Amygdala (tissue), 56 donors: ENCODE measurements at regions not wholly inside any gene's neighbourhood (a gene's known extent, or its start where the extent isn't known, plus 50 kb on each side); places are given as distances from the start of the nearest gene placed in this dataset.

Source experiments
- DNase-seq, 56 donors: peaks; one replicate each; lab custom pipeline; 2025; lab: John Stamatoyannopoulos, UW

DNA sequence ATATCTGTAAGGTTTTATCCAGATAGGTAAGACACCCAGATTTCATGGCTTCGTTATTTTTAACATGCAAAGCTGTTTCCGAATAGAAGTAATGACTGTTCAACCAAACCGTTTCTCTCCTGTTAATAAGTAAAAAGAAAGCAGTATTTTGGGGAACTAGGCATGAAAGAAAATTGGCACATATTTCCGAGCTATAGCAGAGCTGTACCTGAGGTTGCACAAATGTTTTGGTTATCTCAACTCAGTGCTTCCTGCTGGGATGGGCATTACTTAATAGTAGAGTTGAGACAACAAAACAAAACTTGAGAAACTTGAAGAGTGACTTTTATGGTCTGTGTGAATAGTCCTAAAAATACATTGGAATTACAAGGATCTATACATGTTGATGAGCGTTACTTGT, 564.3 kb upstream of the SORCS1 start:
- no peak for DNase-seq

DNA sequence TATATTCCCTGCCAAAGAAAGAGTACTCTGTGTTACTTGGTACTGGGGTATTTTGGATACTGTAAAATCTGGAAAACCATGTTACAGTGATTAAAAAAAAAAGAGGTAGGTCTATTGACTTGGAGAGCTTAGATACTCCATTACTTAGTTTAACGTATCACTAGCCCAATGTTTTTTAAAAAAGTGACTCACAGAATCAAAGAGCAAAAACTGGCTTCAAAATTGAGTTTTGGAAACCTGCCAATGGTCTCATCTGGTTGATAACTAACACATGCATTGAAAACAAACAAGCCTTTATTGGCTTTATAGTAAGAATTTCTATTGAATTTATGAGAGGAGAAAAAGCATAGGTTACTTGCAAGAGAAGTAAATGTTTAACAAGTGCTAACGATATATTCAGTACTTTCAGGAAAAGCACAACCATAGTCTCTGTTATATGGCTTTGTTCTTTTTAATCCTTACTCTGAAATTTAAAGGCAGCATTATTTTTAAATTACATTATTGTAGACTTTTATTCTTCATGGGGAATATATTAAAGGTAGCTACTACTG, 563.3 kb upstream of the SORCS1 start:
- DNase-seq = no peak

- DNase-seq = no peak
Measured at GRCh38 chr10:107718864-107719263, 554.4 kb upstream of the SORCS1 start.

DNA sequence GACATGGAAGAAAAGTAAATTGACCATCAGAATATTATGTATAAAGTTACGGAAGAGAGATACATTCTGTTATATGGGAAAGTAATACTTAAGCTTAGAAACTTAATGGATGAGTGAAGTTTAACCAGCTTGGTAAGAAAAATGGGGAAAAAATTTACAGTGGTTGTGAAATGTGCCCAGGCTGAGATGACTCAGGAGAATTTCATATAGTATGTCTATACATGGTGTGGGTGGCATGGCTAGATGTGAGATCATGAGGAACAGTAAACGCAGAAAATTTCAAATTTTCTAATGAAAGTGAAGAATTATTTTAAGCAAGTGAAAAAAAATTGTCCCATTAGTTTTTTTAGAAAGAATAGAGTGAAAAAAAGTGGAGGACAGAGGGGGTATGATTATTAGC, 552.5 kb upstream of the SORCS1 start:
- DNase-seq = no peak

DNA sequence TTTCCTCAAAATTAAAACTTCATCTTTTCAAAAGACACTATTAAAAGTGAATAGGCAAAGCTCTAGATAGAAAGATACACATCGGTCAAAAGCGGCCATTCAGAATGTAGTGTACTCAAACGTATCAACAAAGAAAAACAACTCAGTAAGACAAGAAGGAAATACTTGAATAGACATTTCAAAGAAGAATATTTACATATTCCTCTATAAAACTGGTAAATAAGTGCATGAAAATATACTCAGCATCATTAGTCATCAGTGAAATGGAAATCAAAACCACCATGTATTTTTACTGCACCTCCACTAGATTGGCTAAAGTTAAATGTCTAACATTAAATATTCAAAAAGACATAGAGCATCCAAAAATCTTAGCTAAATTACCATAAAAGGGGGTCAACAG, 551.1 kb upstream of the SORCS1 start:
- DNase-seq = no peak

GRCh38 chr10:107708981-107709380, 544.5 kb upstream of the SORCS1 start:
- DNase-seq = no peak

GRCh38 chr10:107706096-107706725, 541.7 kb upstream of the SORCS1 start:
- DNase-seq = no peak

DNA sequence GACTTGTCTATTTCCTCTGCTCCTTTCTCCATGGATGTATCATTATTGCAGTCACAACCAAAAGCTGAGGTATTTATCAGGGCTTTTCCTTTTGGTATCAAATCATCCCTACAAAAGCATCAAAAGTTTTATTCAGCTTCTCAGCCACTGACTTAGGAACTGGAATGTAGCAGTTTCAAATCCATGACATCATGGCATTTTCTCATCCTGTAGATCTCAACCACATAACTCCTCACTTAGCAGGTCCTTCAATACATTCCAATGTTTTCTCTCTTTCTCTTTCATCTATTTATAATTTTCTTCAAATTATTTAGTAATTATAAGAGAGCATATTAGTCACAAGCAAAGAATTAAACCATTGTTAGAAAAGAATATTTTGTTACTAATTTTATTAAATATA, 537.4 kb upstream of the SORCS1 start:
- DNase-seq = no peak

GRCh38 chr10:107692072-107692471, 527.6 kb upstream of the SORCS1 start:
- no peak for DNase-seq

- DNase-seq = no peak
Measured at GRCh38 chr10:107689323-107689722, 524.8 kb upstream of the SORCS1 start.

DNA sequence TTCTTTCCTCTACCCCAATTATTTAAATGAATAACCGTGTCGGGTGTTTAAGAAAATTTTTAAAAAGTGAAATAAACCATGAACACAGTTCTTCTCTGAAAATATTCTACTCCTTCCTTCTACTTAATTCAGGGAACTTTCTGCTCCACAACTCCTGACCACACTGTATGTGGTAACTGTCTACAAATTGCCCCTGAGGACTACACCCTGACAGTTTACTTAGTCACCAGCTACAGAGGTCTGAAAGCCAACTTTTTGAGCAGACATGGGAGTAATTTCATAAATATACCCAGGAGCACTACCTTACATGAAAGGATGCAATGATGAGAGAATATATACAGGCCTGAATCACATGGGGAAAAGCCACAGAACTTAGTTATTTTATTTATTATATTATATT, 523.2 kb upstream of the SORCS1 start:
- no peak for DNase-seq

DNA sequence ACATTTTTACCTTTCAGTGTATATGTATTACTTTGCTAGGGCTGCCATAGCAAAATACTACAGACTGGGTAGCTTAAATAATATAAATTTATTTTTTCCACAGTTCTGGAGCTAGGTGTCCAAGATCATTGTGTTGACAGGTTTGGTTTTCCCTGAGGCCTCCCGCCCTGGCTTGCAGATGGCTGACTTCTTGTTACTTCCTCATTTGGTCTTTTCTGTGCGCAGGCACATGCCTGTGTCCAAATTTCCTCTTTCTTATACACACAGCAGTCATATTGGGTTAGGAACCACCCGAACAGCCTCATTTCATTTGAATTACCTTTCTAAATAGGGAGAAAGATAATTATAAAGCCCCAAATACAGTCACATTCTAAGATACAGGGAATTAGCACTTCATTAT, 521.6 kb upstream of the SORCS1 start:
- peak in 10 of 56 donors; percentile 0 to 31 (median 2) for DNase-seq

DNA sequence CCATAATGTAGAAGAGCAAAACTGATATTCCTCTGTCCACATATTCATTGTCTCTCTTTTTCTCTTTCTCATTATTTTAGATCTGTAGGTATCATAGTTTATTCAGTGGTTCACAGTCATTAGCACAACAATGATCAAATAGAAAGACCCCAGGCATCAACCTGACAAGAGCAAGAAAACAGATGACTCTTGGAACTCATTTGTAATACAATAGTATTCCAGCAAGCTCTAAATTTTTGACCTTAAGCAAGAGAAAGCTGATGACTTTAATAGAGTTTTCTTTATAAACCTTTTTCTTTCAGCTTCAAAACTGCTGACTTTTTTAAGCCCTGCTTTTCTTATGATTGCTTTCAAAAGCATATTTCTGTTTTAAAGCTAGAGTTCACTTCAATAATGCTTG, 507.5 kb upstream of the SORCS1 start:
- no peak for DNase-seq

GRCh38 chr10:107666214-107666613, 501.7 kb upstream of the SORCS1 start:
- no peak for DNase-seq

- no peak for DNase-seq
Measured at GRCh38 chr10:107665459-107665858, 501.0 kb upstream of the SORCS1 start.

DNA sequence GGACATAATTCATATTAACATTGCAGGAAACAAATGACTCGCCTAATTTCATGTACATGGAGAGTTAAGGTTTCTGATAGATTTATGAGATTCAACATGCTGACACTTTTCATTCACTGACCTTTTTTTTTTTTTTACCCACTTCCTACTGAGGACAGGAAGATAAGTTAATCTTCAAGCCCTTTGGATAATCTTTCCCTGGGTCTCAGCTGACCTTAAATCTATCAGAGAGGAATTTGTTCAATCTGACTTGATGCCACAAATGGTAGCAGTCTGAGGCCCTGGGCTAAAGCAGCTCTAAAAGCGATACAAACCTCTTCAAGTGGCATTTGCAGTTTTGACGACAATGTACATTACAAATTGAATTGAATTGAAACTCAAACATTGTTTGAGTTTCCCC, 493.3 kb upstream of the SORCS1 start:
- DNase-seq = no peak

GRCh38 chr10:107656932-107657331, 492.4 kb upstream of the SORCS1 start:
- no peak for DNase-seq

- peak in 2 of 56 donors; percentile 1 to 5 for DNase-seq
Measured at GRCh38 chr10:107653832-107654287, 489.4 kb upstream of the SORCS1 start.

DNA sequence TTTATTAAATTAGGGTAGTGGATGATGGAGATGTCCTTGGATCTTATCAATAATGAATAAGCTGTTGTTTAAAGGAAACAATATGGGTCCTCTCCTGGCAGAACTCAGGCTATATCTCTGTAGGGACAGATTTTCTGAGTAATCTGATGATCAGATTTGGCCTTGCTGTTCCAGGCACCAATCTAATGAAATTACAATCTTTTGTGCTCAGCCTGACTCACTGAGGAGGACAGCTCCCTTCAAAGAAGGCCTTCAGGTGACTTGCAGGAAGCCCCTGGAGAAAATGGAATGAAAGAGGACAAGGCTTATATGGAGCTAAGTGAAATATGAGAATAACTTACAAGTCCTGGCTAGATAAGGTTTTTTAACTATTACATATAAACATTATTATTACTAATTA, 486.4 kb upstream of the SORCS1 start:
- no peak for DNase-seq

- DNase-seq = no peak
Measured at GRCh38 chr10:107649249-107649648, 484.7 kb upstream of the SORCS1 start.

DNA sequence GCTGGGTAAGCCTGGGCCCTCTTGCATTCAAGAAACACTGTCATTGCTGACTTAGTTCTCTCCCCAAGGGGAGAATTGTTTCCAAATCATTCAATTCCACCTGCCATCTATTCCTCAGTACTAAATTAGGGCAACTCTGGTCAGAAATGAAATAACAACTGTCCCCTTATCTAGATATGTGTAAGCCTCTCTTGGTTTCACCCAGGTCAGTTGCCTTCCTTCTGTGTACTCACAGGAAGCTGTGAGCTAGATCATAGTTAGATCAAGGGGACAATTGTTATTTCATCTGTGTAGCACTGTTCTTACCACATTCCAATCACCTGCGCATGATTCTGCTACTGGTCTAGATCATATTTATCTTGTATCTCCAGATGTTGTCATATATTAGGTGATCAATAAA, 483.0 kb upstream of the SORCS1 start:
- no peak for DNase-seq

DNA sequence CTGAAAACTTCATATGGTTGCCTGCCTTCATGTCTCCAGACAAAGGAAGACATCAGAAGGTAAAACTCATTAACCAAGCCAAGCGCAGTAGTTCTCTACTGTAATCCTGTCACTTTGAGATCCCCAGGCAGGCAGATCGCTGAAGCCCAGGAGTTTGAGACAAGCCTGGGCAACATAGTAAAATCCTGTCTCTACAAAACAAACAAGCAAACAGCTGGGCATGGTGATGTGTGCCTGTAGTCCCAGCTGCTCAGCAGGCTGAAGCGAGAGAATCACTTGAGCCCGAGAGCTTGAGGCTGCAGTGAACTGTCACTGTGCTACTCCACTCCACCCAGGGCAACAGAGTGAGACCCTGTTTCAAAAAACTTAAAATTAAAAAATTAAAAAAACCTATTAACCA, 467.4 kb upstream of the SORCS1 start:
- DNase-seq = no peak

GRCh38 chr10:107626862-107627261, 462.4 kb upstream of the SORCS1 start:
- no peak for DNase-seq
